CD4-positive, alpha-beta T cell treated with Interleukin-10 for 1 hour (primary cell): ENCODE measurements at regions not wholly inside any gene's neighbourhood (a gene's known extent, or its start where the extent isn't known, plus 50 kb on each side); places are given as distances from the start of the nearest gene placed in this dataset.

Experiments used
- DNase-seq: peaks from one replicate; pipeline ENCODE4 v3.0.0-alpha.2; 2020

DNA sequence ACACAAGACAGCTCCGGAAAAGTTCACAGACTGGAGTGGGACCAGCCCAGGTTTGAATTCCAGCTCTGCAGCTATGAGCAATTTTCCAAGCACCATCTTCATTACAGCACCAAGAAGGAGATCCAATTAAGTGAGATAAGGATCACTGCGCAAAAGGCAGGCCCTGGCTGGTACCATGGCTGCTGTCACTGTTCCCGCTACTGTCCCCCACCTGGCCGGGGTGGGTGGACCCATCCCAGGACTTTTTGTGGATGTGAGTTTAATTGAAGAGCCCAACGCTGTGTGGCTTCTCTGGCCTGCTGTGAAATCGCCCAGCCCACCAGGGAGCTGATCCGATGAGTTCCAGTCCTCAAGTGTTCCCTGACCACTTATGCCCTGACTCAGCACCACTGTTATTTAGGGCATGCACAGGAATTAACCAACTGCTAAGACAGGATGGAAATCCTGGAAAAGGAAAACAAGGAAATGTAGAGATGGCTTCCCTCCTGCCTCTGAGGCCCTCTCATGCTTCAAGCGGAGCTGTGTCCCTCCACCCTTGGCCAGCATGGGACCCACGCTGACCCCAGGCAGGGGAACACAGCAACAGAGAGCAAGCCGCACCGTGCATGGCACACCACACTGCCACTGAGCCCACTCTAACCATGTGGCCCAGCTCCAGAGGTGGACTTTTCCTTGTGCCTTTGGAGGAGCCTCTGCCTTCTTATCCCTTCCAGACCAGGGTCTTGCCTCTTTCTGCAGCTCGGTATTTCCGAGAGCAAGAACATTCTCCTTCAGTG, 150.0 kb upstream of the CST7 start:
- no peak for DNase-seq

DNA sequence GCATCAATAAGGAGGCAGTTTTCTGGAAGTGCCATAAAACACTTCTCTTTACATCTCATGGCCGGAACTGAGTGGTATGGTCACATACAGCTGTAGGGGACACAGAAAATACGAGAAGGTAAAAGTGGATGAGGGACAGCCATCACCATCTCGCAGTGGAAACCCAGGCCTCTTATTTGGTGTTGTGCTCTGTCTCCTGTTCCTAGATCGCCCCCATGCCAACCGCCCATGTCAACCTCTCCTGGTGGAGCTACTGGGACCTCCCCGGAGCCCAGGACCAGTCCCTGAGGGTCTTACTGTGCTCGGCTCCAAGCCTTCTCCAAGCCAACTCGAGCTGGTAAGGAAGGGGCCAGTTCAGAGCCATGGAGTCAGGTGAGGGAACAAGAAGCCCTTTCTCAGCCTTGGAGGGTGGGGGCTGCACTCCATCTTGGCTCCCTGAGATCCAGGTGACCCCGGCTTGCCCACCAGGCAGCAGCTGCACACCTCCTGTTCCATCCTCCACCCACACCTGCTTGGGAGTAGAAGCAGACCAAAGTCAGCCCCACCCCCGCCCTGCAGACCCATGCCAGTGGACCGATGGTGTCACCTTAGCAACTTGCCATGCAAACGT, 149.0 kb upstream of the CST7 start:
- no peak for DNase-seq

DNA sequence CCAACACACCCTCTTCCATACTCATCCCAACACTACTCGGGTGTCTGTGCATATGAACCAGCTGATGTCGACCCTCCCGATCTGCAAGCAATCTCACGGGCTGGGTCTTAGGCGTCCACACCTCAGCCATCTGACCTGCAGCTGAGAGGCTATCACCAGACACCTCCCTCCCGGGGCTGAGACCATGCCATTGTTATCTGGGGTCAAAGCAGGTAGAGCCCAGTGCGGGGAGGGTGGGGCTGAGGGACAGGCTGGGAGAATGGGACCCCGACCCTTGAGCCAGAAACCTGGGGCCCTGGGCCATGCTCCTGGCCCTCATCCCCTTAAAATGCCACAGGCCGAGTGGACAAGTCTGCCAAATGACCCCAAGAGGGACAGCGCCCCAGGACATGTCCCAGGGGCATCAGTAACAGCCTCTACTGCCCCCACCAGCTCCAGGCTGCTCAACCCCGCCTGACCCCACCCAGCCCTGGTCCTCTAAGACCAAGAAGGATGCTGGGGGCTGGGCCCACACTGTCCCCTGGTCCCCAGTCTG, 146.7 kb upstream of the CST7 start:
- no peak for DNase-seq

DNA sequence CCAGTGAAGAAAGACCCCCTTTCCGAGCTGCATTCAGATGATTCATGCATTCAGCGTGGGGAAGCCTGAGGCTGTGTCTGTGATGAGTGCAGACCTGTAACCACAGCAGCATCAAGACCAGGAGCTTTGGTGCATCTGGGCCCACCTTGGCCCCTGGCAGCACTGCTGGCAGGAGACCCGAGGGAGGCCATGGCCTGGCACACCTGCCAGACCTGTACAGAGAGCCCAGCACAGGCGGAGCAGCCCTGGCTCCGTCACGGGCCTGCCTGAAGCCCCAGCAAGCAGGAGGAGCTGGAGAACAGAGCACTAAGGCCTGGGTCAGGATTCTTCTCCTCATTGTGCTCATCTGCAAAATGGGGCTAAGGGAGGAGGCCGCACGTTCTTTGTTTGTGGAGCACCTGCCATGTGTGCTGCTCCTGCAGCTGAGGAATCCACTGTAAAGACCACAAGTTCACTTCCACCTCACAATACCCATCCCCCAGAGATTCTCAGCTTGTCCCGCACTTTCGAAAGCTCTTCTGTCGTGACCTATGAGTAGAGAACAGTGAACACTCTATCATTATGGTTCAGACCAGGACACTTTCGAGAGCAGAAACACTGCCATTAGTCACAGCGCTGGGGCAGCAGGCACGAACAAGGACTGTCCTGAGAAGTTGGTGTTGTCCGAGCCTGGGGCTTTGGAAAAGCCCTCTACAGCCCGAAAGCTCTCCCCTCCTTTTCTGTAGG, 144.4 kb upstream of the CST7 start:
- DNase-seq, result no peak

DNA sequence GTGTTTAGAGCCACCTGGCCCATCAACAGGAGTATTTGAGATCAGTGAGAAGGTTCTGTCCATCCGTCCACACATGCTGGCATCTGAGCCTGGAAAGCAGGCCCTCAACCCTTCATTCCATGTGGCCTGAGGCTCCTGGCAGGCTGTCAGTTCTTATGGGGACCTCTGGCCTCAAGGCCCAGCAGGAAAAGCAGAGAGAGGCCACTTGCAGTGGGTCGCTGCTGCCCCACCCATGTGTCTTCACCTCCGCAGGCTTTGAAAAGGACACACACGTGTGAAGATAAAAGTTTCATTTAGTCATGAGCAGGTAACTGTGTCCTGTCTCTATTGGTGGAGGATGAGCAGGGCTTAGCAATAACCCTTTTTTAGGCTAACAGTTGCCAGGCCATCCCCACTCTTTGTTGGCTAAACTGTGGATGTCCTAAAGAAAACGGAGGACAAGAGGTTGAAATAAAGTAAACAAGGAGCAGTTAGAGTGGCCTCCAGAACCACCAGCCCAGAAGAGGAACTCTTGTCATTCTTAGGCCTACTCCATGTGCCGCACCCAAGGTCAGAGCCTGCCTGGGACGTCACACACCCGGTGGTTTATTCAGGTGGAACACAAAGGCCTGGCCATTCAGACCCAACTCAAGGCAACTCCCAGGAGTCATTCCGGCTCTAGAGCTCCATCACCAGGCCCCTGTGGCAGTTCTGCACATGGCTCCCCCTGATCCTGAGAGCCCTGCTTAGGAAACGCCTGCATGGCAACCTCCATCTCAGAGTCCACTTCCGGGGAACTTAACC, 143.4 kb upstream of the CST7 start:
- no peak for DNase-seq

DNA sequence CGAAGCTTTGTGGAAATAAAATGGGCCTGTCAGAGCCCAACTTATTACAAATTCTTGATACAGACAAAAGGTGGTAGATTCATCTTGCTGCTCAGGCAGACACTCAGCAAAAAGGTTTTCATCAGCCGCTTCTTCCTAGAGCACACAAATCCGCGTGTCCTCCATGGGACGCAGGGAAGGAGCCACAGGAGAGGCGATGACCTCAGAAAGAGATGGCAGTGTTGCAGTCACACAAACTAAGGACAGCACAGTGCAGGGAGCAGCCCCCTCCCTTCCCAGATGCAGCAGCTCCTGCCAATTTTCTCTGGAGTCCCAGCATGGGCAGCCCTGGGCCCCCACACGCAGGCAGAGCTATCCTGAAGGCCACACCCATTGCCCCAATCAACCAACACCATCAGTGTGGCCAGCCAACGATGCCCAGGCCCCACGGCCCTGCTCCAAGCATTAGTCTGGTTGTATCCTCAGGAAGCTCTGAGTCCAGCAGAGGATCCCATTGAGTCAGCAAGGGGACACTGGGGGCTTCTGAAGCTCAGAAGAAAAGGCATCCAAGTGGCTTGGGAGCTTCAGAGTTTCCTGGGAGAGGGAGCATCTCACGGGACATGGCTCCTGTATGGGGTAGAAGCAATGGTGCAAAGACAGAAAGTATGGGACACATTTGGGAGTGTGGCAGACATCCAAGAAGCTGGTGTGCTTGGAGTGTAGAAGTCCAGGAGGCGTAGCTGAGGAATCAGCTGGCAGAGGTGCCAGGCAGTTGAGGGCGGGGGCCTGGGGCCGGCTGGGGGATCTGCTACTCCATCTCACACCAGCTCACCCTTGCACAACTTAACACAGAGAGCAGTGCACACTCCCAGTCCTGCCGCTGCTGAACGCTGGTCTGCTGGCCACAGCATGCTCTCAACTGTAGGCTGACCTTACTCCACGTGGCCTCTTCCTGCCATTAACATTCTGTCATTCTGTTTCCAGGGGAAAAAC, 142.1 kb upstream of the CST7 start:
- DNase-seq, result no peak

DNA sequence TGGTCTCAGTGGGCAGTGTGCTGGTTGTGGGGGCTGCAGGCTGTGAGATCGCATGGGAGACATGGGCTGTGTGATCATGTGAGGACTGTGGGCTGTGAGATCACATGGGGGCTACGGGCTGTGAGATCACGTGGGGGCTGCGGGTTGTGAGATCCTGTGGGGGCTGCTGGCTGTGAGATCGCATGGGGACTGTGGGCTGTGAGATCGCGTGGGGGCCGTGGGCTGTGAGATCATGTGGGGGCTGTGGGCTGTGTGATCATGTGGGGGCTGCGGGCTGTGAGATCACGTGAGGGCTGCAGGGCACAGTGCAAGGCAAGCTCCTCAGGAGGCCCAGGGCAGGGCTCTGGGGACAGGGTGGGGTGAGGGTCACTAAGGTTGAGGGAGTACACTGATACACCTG, 140.5 kb upstream of the CST7 start:
- DNase-seq, result no peak

DNA sequence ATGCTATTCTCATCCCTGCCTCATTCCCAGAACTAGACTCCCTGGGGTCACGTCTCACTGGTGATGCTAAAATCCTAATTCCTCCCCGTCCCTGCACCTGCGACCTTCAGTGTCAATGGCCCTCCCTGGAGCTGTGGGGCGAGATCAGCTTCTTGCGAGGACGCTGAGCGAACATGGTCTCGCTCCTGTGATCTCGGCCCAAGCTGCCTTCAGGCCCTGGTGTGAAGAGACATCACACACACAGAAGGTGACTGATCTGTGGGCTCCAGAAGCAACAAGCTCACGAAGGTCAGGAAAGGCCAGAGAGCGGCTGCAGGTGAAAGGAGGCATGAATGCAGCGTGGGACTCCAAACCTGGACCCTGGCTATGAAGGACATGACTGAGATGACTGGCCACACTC, 139.5 kb upstream of the CST7 start:
- DNase-seq, result no peak

DNA sequence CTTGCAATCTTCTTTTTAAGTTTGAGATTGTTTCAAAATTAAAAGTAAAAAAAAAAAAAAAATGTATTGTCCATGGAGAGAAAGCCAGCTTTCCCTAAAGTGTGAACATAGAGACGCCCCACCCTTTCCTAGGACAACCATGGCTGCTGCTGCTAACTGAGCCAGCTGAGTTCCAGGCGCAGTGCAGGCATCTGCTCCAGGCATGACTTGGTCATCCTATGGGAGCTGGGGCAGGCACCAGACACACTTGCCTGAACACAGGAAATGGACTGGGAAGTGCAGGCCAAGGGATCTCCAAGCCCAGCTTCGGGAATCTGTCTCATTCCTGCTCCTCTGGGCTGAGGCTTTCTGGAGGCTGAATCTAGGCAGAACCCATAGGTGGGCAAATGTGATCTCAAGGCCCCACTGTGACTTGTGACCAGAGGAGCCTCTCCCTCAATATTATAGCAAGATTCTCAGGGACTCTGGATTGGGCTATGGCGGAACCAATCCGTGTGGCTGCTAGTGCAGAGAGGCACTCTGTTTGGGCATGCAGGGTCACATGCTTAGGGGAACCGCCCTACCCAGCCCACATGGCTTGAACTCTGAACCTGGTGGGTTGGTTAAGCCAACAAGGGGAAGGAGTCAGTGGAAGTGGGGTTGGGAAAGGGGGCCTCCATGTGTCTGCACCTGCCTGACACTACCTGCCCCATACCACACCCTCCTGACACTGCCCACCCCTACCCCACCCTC, 138.2 kb upstream of the CST7 start:
- no peak for DNase-seq

DNA sequence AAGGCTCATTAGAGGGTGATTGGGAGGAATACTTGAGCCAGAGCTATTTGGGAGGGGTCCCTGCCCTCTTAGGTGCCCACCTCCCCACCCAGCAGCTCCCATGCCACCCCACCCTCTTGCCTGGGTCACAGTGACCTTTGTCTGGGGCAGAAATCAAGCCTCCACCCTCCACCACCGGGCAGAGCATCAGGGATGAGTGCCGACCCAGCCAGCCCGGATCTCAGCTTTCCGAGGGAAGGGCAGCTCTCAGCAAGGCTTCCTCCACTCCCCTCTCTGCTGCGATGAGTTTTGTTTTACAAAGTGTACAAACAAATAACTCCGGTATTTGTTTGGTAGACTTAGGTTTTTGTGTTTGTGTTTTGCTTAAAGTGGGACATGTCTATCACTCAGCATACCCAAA, 136.7 kb upstream of the CST7 start:
- no peak for DNase-seq

DNA sequence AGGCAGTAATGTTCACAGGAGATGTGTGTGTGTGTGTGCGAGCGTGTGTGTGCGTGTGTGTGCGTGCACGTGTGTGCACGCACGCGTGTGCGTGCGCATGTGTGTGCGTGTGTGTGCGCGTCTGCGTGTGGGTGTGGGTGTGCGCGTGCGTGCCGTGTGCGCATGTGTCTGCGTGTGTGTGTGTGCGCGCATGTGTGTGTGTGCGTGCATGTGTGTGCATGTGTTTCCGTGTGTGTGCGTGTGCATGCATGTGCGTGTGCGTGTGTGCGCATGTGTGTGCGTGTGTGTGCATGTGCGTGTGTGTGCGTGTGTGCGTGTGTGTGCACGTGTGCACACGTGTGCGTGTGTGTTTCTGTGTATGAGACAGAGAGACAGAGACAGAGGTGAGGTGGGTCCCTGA, 136.0 kb upstream of the CST7 start:
- DNase-seq, result no peak

DNA sequence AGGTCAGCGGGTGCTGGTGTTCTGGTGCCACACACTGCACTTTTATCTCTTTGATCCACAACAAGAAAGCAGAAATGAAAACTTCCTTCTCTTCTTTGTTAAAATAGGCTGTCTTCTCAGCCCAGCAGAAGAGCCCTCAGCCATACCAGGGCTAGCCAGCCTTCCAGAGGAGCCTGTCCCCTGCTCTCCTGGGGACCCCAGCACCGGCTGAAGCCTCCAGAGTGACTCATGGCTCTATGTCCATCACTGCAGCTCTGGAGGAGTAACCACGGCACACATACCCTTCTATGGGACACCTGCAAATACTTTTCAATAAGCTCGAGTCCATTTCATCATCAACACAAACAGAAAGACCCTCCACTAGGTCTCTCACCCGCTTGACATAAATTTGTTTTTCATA, 135.6 kb upstream of the CST7 start:
- no peak for DNase-seq

DNA sequence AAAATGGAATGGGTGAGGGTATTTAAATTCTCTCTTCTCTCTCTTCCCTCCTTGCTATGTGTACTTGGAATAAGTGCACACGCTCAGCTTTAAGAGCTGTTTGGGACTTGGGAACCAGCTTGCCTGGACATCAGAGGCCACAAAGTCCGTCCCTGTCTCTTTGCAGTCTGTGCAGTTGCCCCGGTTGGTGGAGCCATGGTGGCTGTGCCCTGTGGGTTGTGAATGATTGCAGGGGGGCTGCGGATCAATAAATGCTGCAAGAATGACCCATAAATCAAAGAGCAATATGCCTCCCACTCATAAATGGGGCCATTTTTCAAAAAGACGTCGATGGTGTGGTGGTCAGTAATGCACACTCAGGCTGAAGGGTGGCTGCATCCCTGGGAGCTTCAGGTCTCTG, 135.1 kb upstream of the CST7 start:
- DNase-seq, result no peak

DNA sequence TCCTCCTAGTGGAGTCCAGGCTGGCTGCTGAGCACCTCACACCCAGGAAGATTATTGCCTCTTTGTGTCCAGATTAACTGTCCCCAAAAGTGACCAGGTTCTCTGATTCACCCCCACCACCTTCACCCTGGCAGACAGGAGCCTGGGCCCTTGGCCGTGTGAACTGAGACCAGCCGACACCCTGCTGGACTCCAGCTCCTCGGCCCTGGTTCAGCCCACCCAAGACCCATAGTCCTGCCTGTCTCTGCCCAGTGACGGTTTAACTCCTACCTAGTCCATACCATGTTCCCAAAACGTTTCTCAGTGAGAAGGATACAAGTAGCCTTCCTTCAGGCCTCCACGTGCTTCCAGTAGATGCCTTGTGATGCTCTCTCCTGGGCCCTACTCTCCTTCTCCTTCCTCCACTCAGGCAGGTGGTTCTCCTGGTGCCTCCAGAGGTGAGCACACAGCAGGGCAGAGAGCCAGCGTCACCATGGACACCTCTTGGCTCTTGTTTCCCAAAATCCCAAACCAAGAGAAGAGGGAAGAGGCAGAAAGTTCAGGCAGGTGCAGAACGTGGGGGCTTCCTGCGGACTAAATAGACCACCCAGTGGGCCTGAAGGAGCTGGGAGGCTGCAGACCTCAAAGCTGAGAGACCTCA, 134.4 kb upstream of the CST7 start:
- DNase-seq, result no peak

DNA sequence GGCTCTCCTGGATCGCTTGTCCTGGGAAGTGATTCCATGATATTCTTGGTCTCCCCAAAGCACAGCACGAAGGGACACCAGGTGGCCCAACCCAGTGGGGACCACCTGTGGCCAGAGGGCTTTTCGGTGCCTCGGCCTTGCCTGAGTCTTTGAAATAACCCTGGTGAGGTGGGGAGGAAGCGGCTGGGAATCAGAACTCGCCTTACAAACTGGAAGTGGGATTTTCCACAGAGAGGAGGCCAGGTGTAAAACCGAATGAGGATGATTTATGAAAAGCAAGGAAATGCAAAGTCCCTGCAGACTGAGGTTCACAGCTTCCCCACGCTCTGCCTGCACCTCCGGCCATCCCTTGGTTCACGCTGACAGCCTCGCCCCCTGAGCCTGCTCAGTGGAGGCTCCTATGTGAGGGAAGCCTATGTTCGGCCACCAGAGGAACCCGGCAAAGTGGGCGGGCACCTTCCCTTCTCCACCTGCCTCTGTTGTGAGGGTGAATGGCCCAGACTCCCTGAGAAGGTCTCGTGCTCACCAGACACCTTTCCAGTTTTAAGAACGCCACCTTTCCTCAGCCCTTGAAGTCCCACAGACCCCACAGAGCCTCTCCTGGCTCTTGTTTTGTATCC, 133.8 kb upstream of the CST7 start:
- no peak for DNase-seq

DNA sequence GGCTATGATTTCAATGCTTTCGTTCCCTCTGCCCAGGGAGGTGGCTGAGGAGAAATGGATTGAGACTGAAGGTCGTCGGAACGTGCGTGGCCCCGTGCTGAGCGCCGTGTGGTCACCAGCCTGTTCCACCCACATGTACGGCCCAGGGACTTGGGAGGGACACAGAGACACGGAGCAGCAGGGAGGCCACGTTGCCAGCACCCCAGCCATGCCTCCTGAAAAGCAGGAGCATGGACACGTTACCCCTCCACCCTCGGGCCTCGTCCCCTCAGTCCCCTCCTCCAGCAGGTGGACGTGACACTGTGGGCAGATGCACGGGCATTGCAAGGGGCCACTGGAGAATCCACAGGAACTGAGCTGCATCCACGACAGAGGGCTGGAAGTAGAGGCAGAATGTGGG, 133.1 kb upstream of the CST7 start:
- no peak for DNase-seq

DNA sequence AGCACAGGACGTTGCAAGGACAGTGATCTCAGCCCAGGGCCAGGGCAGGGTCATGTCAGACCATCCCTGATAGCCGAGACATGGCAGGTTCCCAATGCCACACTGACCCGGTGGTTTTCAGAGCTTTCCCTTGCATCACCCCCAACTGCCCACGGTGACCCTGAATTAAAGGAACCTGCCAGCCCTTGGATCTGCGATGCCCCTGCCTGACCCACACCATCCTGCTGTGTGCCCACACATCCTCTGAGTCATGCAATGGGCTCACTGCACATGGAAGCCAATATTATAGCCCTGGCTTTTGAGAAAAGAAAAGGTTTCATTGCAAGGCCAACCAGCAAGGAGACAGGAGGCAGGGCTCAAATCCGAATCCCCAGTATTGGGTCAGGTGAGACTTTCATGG, 132.6 kb upstream of the CST7 start:
- DNase-seq, result no peak

DNA sequence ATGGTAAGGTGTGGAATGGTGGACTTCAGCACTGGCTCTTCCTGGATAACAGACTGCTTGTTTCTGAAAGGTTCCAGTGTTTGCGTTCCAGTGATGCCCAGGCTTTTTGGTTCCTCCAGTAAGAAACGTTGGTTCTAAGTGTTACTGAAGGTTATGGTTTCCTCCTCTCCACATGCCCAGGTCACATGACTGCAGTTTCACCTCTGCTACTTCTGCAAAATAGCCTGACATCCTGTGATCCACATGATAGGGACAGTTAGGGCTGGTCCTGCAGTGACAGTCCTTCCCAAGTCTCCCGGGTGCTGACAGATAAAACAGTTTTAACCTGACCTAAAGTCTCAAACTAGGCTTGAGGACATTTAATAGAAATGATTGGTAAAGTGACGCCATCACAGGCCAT, 132.2 kb upstream of the CST7 start:
- no peak for DNase-seq

DNA sequence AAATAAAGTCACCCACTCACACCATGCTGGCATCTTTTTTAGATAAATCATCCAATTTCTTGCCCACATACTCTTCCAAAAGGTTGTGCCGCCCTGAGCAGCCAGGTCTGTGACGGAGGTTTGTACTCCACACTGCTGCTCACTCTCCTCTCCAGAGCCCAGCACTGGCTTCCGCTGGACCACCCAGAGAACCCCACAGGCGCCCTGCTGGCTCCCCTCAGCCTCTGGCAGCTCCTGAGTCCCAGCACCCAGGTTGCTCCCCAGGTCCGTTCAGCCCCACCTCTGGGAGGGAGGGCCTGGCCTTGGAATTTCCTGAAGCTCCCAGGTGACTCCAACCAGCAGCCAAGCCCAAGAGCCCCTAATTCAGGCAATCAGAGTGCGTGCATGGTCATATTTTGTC, 131.7 kb upstream of the CST7 start:
- DNase-seq, result no peak

DNA sequence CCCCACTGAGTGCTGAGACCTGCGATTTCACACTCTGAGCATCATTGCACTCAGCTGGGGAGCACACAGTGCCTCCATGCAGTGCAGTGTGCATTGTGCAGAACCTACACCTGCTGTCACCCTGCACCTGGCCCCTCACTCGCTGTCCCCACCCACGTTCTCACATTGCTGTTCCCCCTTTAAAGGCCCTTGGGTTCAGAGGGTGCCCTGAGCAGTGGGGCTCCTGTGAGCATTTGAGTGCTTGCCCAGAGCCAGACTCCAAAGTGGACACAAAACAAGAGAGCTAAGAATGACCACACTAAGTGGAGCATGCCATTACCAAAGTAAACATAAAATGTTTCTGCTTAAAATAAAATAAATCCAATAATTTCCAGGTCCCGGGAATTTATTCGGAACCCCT, 131.0 kb upstream of the CST7 start:
- DNase-seq, result no peak
